HG03139 (cell line): ENCODE measurements at regions not wholly inside any gene's neighbourhood (a gene's known extent, or its start where the extent isn't known, plus 50 kb on each side); places are given as distances from the start of the nearest gene placed in this dataset.

Experiments used
- ATAC-seq: cut with Tn5 transposase; IDR thresholded peaks from one replicate; pipeline ENCODE4 v1.9.1; 2021; ENCODE audit not compliant: unreplicated experiment

DNA sequence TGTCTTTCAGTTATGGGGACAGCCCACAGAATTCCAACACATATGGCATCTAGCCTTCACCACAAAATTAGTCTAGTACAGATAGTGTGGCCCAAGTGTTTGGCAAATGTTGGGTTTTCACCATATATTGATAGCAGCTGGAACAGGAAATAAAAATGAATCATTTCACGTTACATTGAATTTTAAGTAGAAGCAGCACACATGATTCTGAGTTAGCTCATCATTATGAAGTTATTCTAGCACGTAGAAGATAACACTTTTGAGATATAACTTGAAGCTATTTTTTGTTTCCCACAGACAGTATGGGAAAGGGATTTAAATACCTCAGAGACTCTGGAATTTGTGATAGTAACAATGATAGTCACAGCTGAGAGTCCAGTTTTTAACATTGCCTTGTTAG lies 118.7 kb downstream of the FAT4 start:
- ATAC-seq, result no peak

DNA sequence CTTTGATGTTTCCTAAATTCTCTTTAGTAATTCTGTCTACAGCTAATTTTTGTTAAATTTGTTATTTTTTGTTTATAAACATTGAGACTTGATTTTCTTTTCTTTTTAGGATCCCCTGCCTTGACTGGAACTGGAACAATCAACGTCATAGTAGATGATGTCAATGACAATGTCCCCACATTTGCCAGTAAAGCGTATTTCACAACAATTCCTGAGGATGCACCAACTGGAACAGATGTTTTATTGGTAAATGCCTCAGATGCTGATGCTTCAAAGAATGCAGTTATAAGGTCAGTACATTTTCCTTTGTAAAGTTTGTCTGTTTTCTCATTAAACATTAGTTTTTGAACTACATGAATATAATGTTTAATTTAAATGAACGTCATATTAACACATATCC lies 119.4 kb downstream of the FAT4 start:
- ATAC-seq, result no peak

DNA sequence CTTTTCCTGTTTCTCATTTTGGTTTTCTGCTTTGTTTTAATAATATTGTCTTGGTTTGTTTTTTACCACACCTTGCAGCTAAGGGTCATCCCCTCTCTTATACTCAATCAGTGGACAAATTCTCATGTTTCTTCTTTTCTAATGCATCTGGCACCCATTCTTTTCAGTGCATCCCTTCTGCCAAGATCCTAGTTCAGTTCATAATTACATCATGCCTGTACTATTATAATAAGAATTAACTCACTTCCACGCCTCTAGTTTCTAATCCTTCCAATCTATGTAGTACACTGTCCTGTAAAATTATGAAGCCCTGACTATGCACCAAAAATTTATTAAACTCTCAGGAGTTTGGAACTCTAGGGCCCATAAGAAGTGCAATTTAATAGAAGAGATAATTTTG lies 126.1 kb downstream of the FAT4 start:
- no peak for ATAC-seq

DNA sequence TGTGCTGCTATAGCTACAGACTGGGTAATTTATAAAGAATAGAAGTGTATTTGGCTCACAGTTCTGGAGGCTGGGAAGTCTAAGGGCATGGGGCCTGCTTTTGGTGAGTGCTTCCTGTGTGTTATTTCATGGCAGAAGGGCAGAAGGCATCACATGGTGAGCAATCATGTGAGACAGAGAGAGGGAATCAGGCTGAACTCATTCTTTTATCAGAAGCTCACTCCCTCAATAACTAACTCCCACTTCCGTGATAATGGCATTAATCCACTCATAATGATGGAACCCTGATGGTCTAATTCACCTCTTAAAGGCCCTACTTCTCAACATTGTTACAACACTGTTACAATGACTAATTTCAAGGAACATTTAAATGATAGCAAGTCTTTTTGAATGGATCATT lies 129.4 kb downstream of the FAT4 start:
- no peak for ATAC-seq

DNA sequence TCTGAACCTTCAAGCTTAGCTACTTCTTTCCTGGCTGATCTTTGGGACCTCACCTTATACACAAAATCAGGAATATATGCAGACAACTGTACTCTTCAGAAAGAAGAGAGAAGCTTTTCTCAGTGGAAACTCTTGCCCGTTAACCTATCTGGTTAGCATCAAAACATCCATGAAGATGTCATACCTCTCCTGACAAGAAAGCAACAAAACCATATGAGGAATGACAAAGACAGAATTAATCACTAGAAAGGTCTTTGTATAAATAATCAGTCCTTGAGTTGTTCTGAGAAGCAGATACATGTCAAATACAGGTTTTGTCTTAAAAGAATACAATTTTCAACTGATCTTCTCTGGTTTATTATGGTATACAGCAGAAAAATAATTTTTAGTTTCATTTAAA lies 130.8 kb downstream of the FAT4 start:
- ATAC-seq, result no peak

DNA sequence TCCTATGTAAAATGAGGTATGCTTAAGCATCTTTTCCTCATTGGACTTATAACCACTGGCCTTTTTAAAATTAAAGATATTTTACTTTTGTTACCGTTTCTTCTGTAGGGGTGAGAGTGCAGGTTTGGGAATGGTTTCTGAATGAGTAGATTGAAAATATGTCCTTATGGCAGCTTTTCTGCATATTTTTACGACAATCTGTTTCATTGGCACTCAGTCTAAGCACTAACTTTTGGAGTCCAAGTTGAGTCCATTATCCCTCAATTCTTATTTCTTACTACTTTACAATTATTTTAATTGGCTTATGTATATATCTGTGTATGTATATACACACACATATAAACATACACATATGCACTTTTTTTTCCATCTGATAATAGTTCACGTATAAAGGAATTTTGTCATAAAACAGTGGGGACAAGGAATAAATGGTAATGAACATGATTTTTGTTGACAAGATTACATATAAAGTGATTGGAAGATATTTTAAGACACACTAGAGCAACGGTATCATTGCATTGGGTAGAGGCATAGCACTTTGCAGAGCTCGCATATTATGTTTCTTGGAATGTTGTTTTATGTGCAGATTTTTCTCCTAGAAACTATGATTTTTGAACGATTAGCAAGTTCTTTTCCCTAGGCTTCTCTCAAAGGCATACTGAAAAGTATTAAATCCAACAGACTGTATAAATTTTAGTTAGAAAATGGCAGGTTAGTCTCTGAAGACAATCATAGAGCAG lies 133.0 kb downstream of the FAT4 start:
- ATAC-seq, result no peak

DNA sequence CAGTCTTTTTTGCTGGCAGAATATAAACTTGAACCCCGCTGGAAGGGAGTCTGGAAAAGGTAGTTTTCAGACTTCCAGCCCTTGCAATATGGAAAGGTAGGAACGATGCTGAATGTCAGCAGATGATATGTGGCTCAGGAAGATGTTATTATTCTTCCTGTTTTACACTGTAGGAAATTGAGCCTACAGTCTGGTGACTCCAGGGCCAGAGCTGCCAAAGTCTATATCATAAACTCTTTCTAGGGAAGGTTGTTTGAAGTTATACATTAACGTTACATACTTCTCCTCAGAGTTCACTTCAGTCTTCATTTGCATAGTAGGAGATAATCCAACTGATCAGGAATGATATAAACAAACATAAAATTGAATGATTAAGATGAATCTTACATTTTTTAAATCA lies 141.3 kb downstream of the FAT4 start:
- no peak for ATAC-seq

DNA sequence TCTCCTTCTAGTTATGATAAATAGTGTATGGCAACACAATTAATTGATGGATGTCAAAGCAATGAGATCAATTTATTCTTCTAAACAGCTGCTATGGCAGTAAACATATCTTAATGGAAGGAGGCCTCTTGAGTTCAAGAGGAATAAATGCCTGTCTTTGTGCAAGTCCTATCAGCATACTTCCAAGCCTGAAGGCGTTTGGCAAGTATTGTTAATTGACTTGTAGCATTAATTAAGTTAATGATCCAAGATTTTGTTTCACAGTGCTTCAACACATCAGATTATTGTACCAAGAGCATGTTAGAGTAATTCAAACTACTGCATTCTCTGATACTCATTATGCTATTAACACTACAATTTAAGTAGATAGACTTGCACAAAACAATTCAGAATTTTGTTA lies 144.8 kb downstream of the FAT4 start:
- ATAC-seq, result no peak

DNA sequence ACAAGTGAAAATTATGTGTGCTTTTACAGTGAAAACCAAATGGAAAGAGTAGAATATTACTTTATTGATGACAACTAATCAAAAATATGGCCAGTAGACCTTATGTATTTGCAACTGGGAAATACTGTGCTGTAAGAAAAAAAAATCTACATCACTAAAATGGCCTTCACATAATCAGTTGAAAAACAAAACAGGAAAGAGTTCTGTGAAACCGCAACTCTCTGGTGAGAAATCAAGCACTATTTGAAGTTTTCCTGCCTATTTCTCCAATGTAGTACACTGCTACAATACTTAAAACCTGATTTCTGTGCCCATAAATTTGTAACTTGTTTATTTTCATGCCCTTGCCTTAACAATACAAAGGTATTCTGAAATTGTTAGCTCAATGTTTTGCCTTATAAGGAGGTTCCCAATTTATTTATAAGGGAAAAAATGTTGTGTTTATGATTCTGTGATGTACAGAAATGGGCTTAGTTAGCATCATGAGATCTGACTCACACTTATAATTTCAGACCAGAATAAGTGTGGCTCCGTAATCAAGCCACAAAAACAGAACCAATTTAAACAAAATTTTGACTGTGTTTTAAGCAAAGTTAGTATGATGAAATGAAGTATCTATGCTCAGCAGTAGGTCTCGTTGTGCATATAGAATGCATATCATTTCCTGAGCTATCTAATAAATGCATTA lies 147.1 kb downstream of the FAT4 start:
- no peak for ATAC-seq

DNA sequence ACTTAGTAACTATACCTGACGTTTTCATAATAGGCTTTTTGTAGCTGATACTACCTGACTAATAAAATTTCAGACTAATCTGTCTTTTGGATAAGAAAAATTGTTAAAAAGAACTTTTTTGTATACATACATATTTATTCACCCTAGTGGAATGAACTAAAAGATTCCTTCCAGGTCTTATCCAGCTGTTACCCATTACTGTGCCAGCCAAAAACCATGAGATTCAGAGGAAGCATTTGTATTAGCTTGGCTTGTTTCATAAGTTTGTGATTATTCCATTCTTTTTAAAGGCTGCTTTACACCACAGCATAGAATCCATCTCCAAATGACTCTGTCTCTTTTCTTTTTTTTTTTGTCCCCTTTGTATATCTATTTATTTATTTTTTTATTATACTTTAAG lies 149.4 kb downstream of the FAT4 start:
- ATAC-seq, result no peak

DNA sequence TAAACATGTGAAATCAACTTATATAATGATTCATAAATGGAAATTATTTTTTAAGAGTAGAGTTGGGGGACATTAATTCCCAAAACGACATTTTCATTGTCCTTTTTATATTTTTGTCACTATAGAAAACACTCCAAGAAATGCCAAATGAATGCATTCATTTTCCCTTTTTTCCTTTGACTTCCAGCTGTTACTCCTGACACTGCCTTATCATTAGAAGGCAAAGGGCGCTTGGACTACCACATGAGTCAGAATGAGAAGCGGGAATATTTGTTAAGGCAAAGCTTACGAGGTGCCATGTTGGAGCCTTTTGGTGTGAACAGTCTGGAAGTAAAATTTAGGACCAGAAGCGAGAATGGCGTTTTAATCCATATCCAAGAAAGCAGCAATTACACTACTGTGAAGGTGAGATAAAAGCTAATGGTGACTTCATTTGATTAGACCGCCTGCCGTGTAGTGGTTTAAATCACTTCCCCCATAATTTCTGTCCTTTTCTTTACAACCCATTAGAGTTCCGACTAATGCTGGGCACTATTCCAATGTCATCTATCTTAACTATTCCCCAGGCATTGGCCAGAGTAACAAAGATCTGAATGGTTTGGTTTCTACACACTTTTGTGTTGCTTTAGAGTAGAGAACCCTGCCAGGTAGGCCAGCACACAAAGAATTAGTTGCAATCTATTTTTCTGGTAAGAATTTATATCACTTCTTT lies 166.7 kb downstream of the FAT4 start:
- no peak for ATAC-seq

DNA sequence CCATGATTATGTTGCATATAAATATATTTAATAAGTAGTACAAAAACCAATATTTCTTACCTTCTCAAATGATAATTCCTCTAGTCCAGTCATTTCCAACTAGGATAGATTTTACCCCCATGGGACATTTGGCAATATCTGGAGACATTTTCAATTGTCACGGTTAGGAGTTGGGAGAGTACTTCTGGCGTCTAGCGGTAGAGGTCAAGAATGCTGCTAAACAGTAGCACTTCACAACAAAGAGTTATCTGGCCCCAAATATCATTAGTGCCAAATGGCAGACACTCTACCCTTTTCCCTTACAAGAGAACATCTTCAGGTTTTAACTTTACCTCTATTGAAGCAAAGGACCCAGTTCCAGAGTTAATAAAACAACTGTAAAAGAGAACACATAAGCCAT lies 168.1 kb downstream of the FAT4 start:
- no peak for ATAC-seq

DNA sequence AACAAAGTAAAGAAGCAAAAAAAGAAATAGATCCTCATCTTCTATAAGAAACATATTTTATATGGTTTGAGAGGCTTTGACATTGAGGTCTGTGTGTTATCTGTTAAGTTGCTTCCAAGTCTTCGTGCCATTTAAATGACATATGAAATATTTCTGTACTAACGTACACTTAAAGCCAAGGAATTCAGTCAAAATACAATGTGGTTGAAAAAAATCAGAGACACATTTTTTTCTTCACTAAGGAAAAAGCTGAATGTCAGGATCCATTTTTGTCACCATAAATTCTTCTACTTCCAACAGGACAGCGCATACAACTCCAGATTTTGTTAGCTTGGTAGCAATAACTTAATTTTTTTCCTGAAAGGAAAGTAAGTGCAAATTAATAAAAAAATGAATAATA lies 168.5 kb downstream of the FAT4 start:
- ATAC-seq, result no peak

DNA sequence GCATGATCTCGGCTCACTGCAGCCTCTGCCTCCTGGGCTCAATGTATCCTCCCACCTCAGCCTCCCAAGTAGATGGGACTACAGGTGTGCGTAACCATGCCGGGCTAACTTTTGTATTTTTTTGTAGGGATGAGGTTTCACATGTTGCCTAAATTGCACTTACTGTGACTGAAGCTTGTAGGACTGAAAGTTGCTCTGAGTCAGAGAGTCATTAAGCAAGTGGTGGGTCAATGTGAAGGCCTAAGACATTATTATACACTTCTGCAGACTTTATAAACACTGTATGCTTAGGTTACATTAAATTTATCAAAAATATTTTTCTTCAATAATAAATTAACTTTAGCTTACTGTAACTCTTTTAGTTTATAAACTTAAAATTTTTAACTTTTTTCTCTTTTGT lies 170.2 kb downstream of the FAT4 start:
- no peak for ATAC-seq

DNA sequence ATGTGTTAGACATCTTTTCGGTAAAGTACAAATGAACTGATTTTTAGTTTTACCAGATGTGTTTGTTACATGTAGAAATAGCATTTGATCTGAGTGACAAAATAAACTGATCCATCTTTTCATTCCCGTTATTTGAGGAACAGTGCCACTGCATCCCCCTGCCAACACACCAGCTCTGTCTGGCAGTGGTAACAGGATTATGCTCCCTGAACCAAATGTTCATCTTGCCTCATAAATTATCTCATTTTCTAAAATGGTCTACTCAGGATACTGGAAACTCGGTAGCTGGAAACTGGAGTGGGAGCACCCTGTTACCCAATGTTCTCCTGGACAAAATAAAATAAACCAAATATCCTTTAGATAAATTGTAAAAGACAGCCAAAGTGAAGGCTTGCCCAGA lies 171.6 kb downstream of the FAT4 start:
- no peak for ATAC-seq

DNA sequence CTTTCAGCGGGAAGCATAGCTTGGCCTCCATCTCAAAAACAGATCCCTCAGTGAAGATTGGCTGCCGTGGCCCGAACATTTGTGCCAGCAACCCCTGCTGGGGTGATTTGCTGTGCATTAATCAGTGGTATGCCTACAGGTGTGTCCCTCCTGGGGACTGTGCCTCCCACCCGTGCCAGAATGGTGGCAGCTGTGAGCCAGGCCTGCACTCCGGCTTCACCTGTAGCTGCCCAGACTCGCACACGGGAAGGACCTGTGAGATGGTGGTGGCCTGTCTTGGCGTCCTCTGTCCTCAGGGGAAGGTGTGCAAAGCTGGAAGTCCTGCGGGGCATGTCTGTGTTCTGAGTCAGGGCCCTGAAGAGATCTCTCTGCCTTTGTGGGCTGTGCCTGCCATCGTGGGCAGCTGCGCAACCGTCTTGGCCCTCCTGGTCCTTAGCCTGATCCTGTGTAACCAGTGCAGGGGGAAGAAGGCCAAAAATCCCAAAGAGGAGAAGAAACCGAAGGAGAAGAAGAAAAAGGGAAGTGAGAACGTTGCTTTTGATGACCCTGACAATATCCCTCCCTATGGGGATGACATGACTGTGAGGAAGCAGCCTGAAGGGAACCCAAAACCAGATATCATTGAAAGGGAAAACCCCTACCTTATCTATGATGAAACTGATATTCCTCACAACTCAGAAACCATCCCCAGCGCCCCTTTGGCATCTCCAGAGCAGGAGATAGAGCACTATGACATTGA lies 175.4 kb downstream of the FAT4 start:
- no peak for ATAC-seq

DNA sequence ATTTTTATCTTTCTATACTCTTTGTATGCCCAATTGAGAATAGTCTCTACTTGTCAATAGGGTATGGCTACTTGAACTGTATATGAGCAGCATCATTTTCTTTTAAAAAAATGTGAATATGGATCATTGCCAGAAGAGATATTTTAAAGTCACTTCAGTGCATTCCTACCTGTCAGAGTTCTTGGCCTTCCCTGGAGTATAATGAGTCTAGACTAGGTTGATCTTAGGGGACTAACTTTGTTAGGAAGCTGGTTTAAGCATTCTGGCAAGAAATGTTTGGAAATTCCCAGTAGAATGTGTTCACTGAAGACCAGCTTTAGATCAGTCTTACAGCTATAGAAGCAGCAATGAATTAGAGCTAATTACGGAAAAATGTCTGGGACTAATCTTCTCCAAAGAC lies 178.2 kb downstream of the FAT4 start:
- ATAC-seq, result no peak

DNA sequence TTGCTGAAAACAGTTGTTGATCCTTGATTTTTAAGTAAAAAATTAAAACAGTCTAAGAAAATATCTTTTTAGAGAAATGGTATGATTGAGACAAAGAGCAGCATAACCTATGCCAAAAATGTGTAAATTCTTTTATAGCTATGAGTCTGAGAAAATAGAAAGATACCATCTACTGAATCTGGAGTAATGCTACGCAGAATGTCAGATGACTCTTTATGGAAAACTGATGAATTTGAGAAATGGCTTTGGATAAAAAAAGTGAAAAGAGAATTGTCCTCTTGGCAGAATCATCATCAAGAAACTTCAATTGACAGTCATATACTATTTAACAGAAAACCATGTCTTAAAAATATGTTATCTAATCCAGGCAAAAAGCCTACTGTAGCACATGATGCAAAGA lies 183.1 kb downstream of the FAT4 start:
- ATAC-seq, result no peak

DNA sequence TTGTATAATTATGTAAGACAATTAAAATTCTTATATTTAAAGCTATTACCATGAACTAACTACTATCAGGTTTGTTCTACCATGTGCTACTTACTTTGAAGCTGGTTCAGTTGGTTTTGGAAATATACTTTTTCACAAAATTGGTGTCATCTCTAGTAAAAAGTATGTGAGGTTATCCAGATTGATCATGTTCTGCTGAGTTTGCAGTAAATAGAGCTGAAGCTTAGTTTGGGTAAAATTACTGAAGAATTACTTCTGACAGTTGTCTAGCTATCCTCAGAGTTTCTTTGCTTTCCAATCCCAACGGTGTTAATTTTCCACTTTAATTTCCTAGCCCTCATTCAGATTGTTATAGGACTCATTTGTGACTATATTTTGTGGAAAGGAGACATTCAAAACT lies 184.2 kb downstream of the FAT4 start:
- ATAC-seq, result no peak

DNA sequence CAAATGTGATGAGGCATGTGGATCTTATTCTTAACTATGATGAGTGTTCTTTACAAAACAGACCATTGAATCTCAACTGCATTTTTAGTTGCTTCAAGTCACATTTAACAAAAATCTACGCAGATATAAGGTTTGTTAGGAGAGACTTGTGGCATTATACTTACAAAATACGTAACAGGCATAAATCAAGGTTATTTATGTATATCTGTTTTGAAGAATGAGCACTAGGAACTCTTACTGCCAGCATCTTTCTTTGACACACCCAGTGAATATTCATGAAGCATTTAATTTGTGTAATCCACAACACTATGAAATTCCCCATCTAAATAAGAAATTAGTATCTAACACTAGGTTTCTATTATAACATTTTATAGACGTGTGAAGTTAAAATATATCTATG lies 186.3 kb downstream of the FAT4 start:
- no peak for ATAC-seq

DNA sequence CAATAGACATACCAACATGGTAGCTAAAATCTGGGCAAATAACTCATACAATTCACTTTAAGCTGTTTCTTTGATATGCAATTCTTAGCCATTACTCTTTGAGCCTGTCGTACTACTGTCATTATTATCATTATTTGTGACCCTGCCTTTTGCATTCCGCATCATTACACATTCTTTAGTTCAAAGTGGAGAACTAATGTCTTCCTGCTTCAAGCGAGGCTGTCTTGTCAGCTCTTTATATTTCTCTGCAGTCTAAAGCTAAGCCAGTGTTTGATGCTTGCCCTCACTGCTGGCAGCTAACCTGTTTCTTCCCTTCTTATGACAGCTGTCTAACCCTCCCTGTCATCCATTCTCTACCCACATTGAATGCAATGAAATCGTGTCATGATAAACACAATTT lies 186.8 kb downstream of the FAT4 start:
- ATAC-seq, result no peak

DNA sequence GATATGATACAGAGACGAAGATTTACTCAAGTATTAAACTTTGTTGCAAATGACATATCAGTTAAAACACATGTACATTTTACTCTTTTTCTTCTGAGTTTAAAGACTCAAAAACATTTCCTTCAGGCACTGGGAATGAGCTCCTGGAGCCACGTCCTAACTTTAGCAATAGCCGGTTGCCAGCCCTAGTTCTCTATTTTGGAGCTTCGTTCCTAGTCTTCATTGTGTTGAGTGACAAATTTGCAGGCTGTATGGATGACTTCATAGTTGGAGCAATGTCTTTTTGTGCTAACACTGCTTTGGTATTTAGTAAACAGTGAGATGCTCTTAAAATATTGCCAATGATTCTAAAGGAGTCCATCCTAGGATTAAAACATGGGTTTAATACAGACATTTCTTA lies 190.9 kb downstream of the FAT4 start:
- ATAC-seq, result no peak
